ENCODE measurements at regions not wholly inside any gene's neighbourhood (a gene's known extent, or its start where the extent isn't known, plus 50 kb on each side); places are given as distances from the start of the nearest gene placed in this dataset.
"Not testable (repeated sequence)": the region's sequence is repeated elsewhere in the genome, so short reads cannot be mapped to it uniquely, and the experiment has no call there.

GRCh38 chr13:34376483-34376882 is 558.5 kb downstream of the RFC3 start:
- no peak for DNase-seq

GRCh38 chr13:34381228-34381627 is 560.8 kb upstream of the NBEA start:
- no peak for DNase-seq

- no peak for DNase-seq
Observed at GRCh38 chr13:34383728-34384127, 558.3 kb upstream of the NBEA start.

- DNase-seq, result not testable (repeated sequence)
Observed at GRCh38 chr13:34386229-34386628, 555.8 kb upstream of the NBEA start.

GRCh38 chr13:34391076-34391475 is 551.0 kb upstream of the NBEA start:
- DNase-seq, result no peak

GRCh38 chr13:34401696-34402095 is 540.4 kb upstream of the NBEA start:
- no peak for DNase-seq

GRCh38 chr13:34405410-34406181 is 536.5 kb upstream of the NBEA start:
- DNase-seq, result no peak

- DNase-seq, result no peak
Observed at GRCh38 chr13:34408640-34409039, 533.4 kb upstream of the NBEA start.

GRCh38 chr13:34409496-34410182 is 532.4 kb upstream of the NBEA start:
- no peak for DNase-seq

- DNase-seq, result no peak
Observed at GRCh38 chr13:34410678-34411077, 531.4 kb upstream of the NBEA start.

GRCh38 chr13:34411177-34411576 is 530.9 kb upstream of the NBEA start:
- no peak for DNase-seq

- DNase-seq, result no peak
Observed at GRCh38 chr13:34411894-34412293, 530.2 kb upstream of the NBEA start.

GRCh38 chr13:34412295-34412694 is 529.8 kb upstream of the NBEA start:
- no peak for DNase-seq

- no peak for DNase-seq
Observed at GRCh38 chr13:34412817-34413375, 529.2 kb upstream of the NBEA start.

GRCh38 chr13:34413538-34414210 is 528.4 kb upstream of the NBEA start:
- no peak for DNase-seq

GRCh38 chr13:34414616-34415015 is 527.5 kb upstream of the NBEA start:
- DNase-seq, result no peak

- no peak for DNase-seq
Observed at GRCh38 chr13:34416971-34417380, 525.1 kb upstream of the NBEA start.

GRCh38 chr13:34417896-34418295 is 524.2 kb upstream of the NBEA start:
- DNase-seq, result no peak

- DNase-seq, result no peak
Observed at GRCh38 chr13:34419025-34419424, 523.0 kb upstream of the NBEA start.

GRCh38 chr13:34419755-34420154 is 522.3 kb upstream of the NBEA start:
- DNase-seq, result no peak

- DNase-seq, result no peak
Observed at GRCh38 chr13:34420702-34421346, 521.2 kb upstream of the NBEA start.

GRCh38 chr13:34421347-34421719 is 520.7 kb upstream of the NBEA start:
- no peak for DNase-seq

- DNase-seq, result no peak
Observed at GRCh38 chr13:34421858-34422475, 520.1 kb upstream of the NBEA start.
